ENCODE measurements at regions not wholly inside any gene's neighbourhood (a gene's known extent, or its start where the extent isn't known, plus 50 kb on each side); places are given as distances from the start of the nearest gene placed in this dataset.

GRCh38 chr11:95692526-95693260 lies 96.9 kb downstream of the FAM76B start:
- no peak for TF ChIP-seq POLR2A (IDR thresholded peaks at IDR 0.05)
- TF ChIP-seq EP300 (IDR thresholded peaks at IDR 0.05) = no peak
- TF ChIP-seq CTCF (IDR thresholded peaks at IDR 0.05) = no peak
- H3K36me3 ChIP-seq = no peaks in the 10 kb centered on the region
- H3K27ac ChIP-seq = no peak overlapping the region
- 40 to 50% (median 49%) methylated on average over 3 of the region's 3 CpGs for WGBS, 3 donors
- no peak overlapping the region for H3K4me3 ChIP-seq
- no peaks in the 10 kb centered on the region for H3K9me3 ChIP-seq
- no peaks in the 10 kb centered on the region for H3K27me3 ChIP-seq
- intact Hi-C loops (cut with DNase I) = loop anchor here in 1 of 4 donors (10.0 kb wide), 1 partner anchor 178 kb away; no protein-coding TSS in a partner anchor
- H3K4me1 ChIP-seq (ENCODE audit: insufficient read depth) = peaks cover 3% of the 10 kb centered on the region
- DNase-seq = no peak

- intact Hi-C loops (cut with DNase I) = loop anchor here in 1 of 4 donors (10.0 kb wide), 1 partner anchor 175 kb away; no protein-coding TSS in a partner anchor
- TF ChIP-seq EP300 (IDR thresholded peaks at IDR 0.05) (no peak), CTCF (IDR thresholded peaks at IDR 0.05) (no peak), POLR2A (IDR thresholded peaks at IDR 0.05) (no peak)
- no peaks in the 10 kb centered on the region for H3K36me3 ChIP-seq
- no peak overlapping the region for H3K27ac ChIP-seq
- DNase-seq = no peak
- 97 to 98% (median 97%) methylated on average over 3 of the region's 3 CpGs for WGBS, 3 donors
- no peak overlapping the region for H3K4me3 ChIP-seq
- no peaks in the 10 kb centered on the region for H3K9me3 ChIP-seq
- no peaks in the 10 kb centered on the region for H3K27me3 ChIP-seq
- H3K4me1 ChIP-seq (ENCODE audit: insufficient read depth) = no peaks in the 10 kb centered on the region
Measured at GRCh38 chr11:95690100-95690499, 99.5 kb downstream of the FAM76B start.

GRCh38 chr11:95688501-95689222 lies 100.9 kb downstream of the FAM76B start:
- no peak overlapping the region for H3K4me3 ChIP-seq
- H3K36me3 ChIP-seq = no peaks in the 10 kb centered on the region
- H3K27me3 ChIP-seq = no peaks in the 10 kb centered on the region
- WGBS, 3 donors = 74 to 77% (median 75%) methylated on average over 7 of the region's 7 CpGs
- H3K27ac ChIP-seq = no peak overlapping the region
- H3K9me3 ChIP-seq = no peaks in the 10 kb centered on the region
- TF ChIP-seq EP300 (IDR thresholded peaks at IDR 0.05) (no peak), CTCF (IDR thresholded peaks at IDR 0.05) (no peak), POLR2A (IDR thresholded peaks at IDR 0.05) (no peak)
- H3K4me1 ChIP-seq (ENCODE audit: insufficient read depth) = no peaks in the 10 kb centered on the region
- DNase-seq = no peak
- intact Hi-C loops (cut with DNase I) = no loop called here

- Histone ChIP-seq H3K4me3 (no peak overlapping the region), H3K4me1 (ENCODE audit: insufficient read depth) (no peaks in the 10 kb centered on the region), H3K36me3 (no peaks in the 10 kb centered on the region), H3K27me3 (no peaks in the 10 kb centered on the region), H3K9me3 (no peaks in the 10 kb centered on the region), H3K27ac (no peak overlapping the region)
- WGBS, 3 donors = 88 to 91% (median 90%) methylated on average over 2 of the region's 2 CpGs
- no peak for DNase-seq
- intact Hi-C loops (cut with DNase I) = no loop called here
- no peak for TF ChIP-seq CTCF (IDR thresholded peaks at IDR 0.05)
- TF ChIP-seq POLR2A (IDR thresholded peaks at IDR 0.05) = no peak
- TF ChIP-seq EP300 (IDR thresholded peaks at IDR 0.05) = no peak
Measured at GRCh38 chr11:95688015-95688414, 101.6 kb downstream of the FAM76B start.

Measured in ovary (tissue), 7 donors.